IMR-90 (cell line): ENCODE measurements at regions not wholly inside any gene's neighbourhood (a gene's known extent, or its start where the extent isn't known, plus 50 kb on each side); places are given as distances from the start of the nearest gene placed in this dataset.

Source experiments
- ATAC-seq: fragments of 200-7000 bp; cut with Tn5 transposase; 2 replicates; pipeline ENCODE4 v1.9.1; 2020; ENCODE audit warnings: low read depth, mild to moderate bottlenecking, moderate library complexity
- BruUV-seq: library from RNA; stranded (reverse); fragments of 400-500 nt; replicated peaks from 2 replicates; lab custom pipeline; 2021; lab: Mats Ljungman, UMichigan
- CTCF ChIA-PET: fragments of 300-600 bp; formaldehyde crosslinking; extraction: SDS; loops from one replicate; lab custom pipeline; 2021; ENCODE audit warnings: antibody characterized with exemption; lab: Yijun Ruan, JAX
- POLR2A ChIA-PET: fragments of 300-600 bp; sonication (Branson Sonifier 250); formaldehyde crosslinking; loops from one replicate; lab custom pipeline; 2022; ENCODE audit warnings: antibody characterized with exemption; ENCODE audit not compliant: unreplicated experiment; lab: Charles Lee
- DNase-seq: peaks from one replicate; pipeline ENCODE4 v3.0.0; 2013
- H2AFZ ChIP-seq: replicated peaks from 2 replicates; pipeline ENCODE3; 2013; ENCODE audit warnings: low read length, mild to moderate bottlenecking; ENCODE audit not compliant: poor library complexity
- H2AK5ac ChIP-seq: 2 replicates; pipeline ENCODE4 v1.6.1; 2013; ENCODE audit warnings: low read depth, low read length, inconsistent platforms
- H2AK9ac ChIP-seq: replicated peaks from 2 replicates; pipeline ENCODE3; 2013; ENCODE audit warnings: mild to moderate bottlenecking, low read depth, low read length, moderate library complexity; ENCODE audit not compliant: poor library complexity
- H2BK120ac ChIP-seq: 2 replicates; pipeline ENCODE4 v1.6.1; 2013; ENCODE audit warnings: low read depth, low read length, inconsistent platforms
- H2BK15ac ChIP-seq: 3 replicates; pipeline ENCODE4 v1.6.1; 2013; ENCODE audit warnings: low read depth, low read length, inconsistent platforms
- H2BK20ac ChIP-seq: 2 replicates; pipeline ENCODE4 v1.6.1; 2013; ENCODE audit warnings: low read depth, mild to moderate bottlenecking, inconsistent platforms, low read length, moderate library complexity
- H2BK5ac ChIP-seq: 2 replicates; pipeline ENCODE4 v1.6.1; 2013; ENCODE audit warnings: mild to moderate bottlenecking, low read depth, low read length, inconsistent platforms; ENCODE audit not compliant: poor library complexity, severe bottlenecking
- H3K14ac ChIP-seq: replicated peaks from 2 replicates; pipeline ENCODE4 v1.6.1; 2013; ENCODE audit warnings: low read depth, low read length, inconsistent platforms
- H3K18ac ChIP-seq: 2 replicates; pipeline ENCODE4 v1.6.1; 2013; ENCODE audit warnings: low read depth, low read length, control low read depth
- H3K23ac ChIP-seq: 2 replicates; pipeline ENCODE4 v1.6.1; 2013; ENCODE audit warnings: low read depth, low read length, inconsistent platforms
- H3K27ac ChIP-seq: 2 replicates; pipeline ENCODE4 v1.5.1; 2013; ENCODE audit warnings: mild to moderate bottlenecking, control low read depth, low read length; ENCODE audit not compliant: insufficient read depth
- H3K27me3 ChIP-seq: 2 replicates; pipeline ENCODE4 v1.6.1; 2013; ENCODE audit warnings: low read length; ENCODE audit not compliant: control insufficient read depth, insufficient read depth
- H3K36me3 ChIP-seq: 2 replicates; pipeline ENCODE4 v1.6.1; 2013; ENCODE audit warnings: low read length, mixed read lengths; ENCODE audit not compliant: control insufficient read depth, insufficient read depth
- H3K4ac ChIP-seq: 2 replicates; pipeline ENCODE4 v1.6.1; 2013; ENCODE audit warnings: low read depth, low read length, inconsistent platforms
- H3K4me1 ChIP-seq: 2 replicates; pipeline ENCODE4 v1.6.1; 2013; ENCODE audit warnings: low read length, mixed read lengths; ENCODE audit not compliant: control insufficient read depth, insufficient read depth
- H3K4me2 ChIP-seq: 2 replicates; pipeline ENCODE4 v1.6.1; 2013; ENCODE audit warnings: low read depth, mild to moderate bottlenecking, control low read depth, low read length, moderate library complexity
- H3K4me3 ChIP-seq: 2 replicates; pipeline ENCODE4 v1.5.1; 2013; ENCODE audit warnings: low read depth, mild to moderate bottlenecking, control low read depth, low read length, moderate library complexity; ENCODE audit not compliant: insufficient read depth
- H3K56ac ChIP-seq: 2 replicates; pipeline ENCODE4 v1.6.1; 2013; ENCODE audit warnings: low read length, inconsistent platforms; ENCODE audit not compliant: insufficient read depth; ENCODE audit errors: extremely low read depth
- H3K79me1 ChIP-seq, 2 experiments: 2 replicates each; pipeline ENCODE4 v1.6.1; 2013; ENCODE audit warnings: low read length in 2 of 2, inconsistent platforms in 1 of 2, low read depth in 1 of 2
- H3K9ac ChIP-seq: 2 replicates; pipeline ENCODE4 v1.6.1; 2013; ENCODE audit warnings: low read depth, low read length, control low read depth
- H3K9me1 ChIP-seq: 2 replicates; pipeline ENCODE4 v1.6.1; 2013; ENCODE audit warnings: low read length, inconsistent platforms; ENCODE audit not compliant: insufficient read depth
- H3K9me3 ChIP-seq: 2 replicates; pipeline ENCODE4 v1.6.1; 2013; ENCODE audit warnings: low read length; ENCODE audit not compliant: control insufficient read depth, insufficient read depth
- H4K20me1 ChIP-seq: 2 replicates; pipeline ENCODE4 v1.6.1; 2013; ENCODE audit warnings: low read length, inconsistent platforms; ENCODE audit not compliant: insufficient read depth
- H4K5ac ChIP-seq: 2 replicates; pipeline ENCODE4 v1.6.1; 2013; ENCODE audit warnings: mild to moderate bottlenecking, low read depth, low read length, control low read depth
- H4K8ac ChIP-seq, 2 experiments: 2 replicates each; pipeline ENCODE4 v1.6.1; 2013; ENCODE audit warnings: low read depth in 2 of 2, low read length in 2 of 2, control low read depth in 1 of 2, inconsistent platforms in 1 of 2
- H4K91ac ChIP-seq: 2 replicates; pipeline ENCODE4 v1.6.1; 2013; ENCODE audit warnings: low read depth, low read length, inconsistent platforms; ENCODE audit not compliant: insufficient read depth
- CHD1 ChIP-seq: IDR thresholded peaks from 2 replicates; pipeline ENCODE4 v1.6.1; 2012; ENCODE audit warnings: low read depth, low read length, improper control_type of control experiment
- POLR2A ChIP-seq: IDR thresholded peaks from 2 replicates; pipeline ENCODE4 v1.6.1; 2012; ENCODE audit warnings: mild to moderate bottlenecking, low read depth, low read length
- RAD21 ChIP-seq: IDR thresholded peaks from 2 replicates; pipeline ENCODE4 v1.6.1; 2012; ENCODE audit warnings: low read length, improper control_type of control experiment
- RCOR1 ChIP-seq: IDR thresholded peaks from 2 replicates; pipeline ENCODE4 v1.6.1; 2012; ENCODE audit warnings: mild to moderate bottlenecking, low read length, improper control_type of control experiment; ENCODE audit not compliant: insufficient replicate concordance
- SMC3 ChIP-seq: fragments of 150-350 bp; IDR thresholded peaks from 2 replicates; pipeline ENCODE4 v1.6.1; 2016; ENCODE audit warnings: low read depth, mild to moderate bottlenecking, antibody characterized with exemption, low read length, moderate library complexity
- USF2 ChIP-seq: fragments of 150-350 bp; IDR thresholded peaks from 2 replicates; pipeline ENCODE4 v1.6.1; 2017; ENCODE audit warnings: mild to moderate bottlenecking, antibody characterized with exemption, low read length, low read depth
- WGBS, 2 experiments: methylation state at CpG; one replicate each; pipeline versions ENCODE4 v1.1.5 to v1.1.7; 2013; ENCODE audit warnings: missing lambda C conversion rate in 2 of 2; ENCODE audit not compliant: insufficient read length in 1 of 2; ENCODE audit errors: extremely low coverage in 2 of 2; 5-methylcytosine and 5-hydroxymethylcytosine counted together
- dilution Hi-C: fragments of 300-500 bp; cut with HindIII; formaldehyde crosslinking; loops from one replicate; pipeline ENCODE4 v1.14.3; 2018; ENCODE audit warnings: low sequenced_read_pairs; ENCODE audit not compliant: unreplicated experiment
- in situ Hi-C: fragments of 300-500 bp; cut with MboI; formaldehyde crosslinking; loops from 3 replicates; pipeline ENCODE4 v1.14.3; 2019; ENCODE audit warnings: low sequenced_read_pairs, inconsistent platforms, mixed read lengths
- intact Hi-C: fragments of 100-400 bp; cut with micrococcal nuclease; formaldehyde crosslinking; loops from 2 replicates; pipeline ENCODE4 v1.10.0; 2022

- Histone ChIP-seq H4K91ac (no peak overlapping the region), H3K4me3 (no peak overlapping the region), H2AFZ (no peak overlapping the region), H3K23ac (no peak overlapping the region), H3K27ac (no peak overlapping the region), H2BK15ac (no peak overlapping the region), H2AK9ac (no peak overlapping the region), H3K36me3 (no peaks in the 10 kb centered on the region), H4K20me1 (no peaks in the 10 kb centered on the region), H3K4ac (no peak overlapping the region), H3K9ac (no peak overlapping the region), H2BK5ac (no peak overlapping the region), H3K4me1 (no peaks in the 10 kb centered on the region; the same call in 1 of the 2 replicates), H4K5ac (no peak overlapping the region), H3K27me3 (no peaks in the 10 kb centered on the region), H4K8ac (no peak overlapping the region), H3K14ac (no peak overlapping the region), H3K56ac (no peak overlapping the region), H3K9me3 (no peaks in the 10 kb centered on the region), H3K4me2 (no peak overlapping the region), H2BK20ac (no peak overlapping the region), H3K9me1 (no peaks in the 10 kb centered on the region), H3K18ac (peak overlapping the region; percentile 29; the same call in 1 of the 2 replicates), H2AK5ac (no peak overlapping the region), H2BK120ac (no peak overlapping the region), H3K79me1 (no peaks in the 10 kb centered on the region)
- CTCF ChIA-PET = no interaction called here
- in situ Hi-C loops = no loop called here
- no peak for ATAC-seq
- DNase-seq = no peak
- POLR2A ChIA-PET = no interaction called here
- dilution Hi-C loops = no loop called here
- no CpG with 5 or more reads among the region's 7 CpGs for WGBS, 2 experiments
- BruUV-seq = no TSS peak
- TF ChIP-seq SMC3 = no peak
- no peak for TF ChIP-seq RAD21
- no peak for TF ChIP-seq POLR2A
- no peak for TF ChIP-seq CHD1
- no peak for TF ChIP-seq USF2
- no peak for TF ChIP-seq RCOR1
- intact Hi-C loops = no loop called here
Observed at GRCh38 chr6:105781248-105781647, 304.9 kb upstream of the PRDM1 start.
